GM12891 (cell line): ENCODE measurements at regions not wholly inside any gene's neighbourhood (a gene's known extent, or its start where the extent isn't known, plus 50 kb on each side); places are given as distances from the start of the nearest gene placed in this dataset.

Experiments used
- POLR2AphosphoS5 ChIP-seq: IDR thresholded peaks from 2 replicates; pipeline ENCODE4 v1.6.1; 2011; ENCODE audit warnings: low read depth, low read length, control low read depth
- SPI1 ChIP-seq: IDR thresholded peaks from 2 replicates; pipeline ENCODE4 v1.6.1; 2011; ENCODE audit warnings: low read depth, low read length, control low read depth

DNA sequence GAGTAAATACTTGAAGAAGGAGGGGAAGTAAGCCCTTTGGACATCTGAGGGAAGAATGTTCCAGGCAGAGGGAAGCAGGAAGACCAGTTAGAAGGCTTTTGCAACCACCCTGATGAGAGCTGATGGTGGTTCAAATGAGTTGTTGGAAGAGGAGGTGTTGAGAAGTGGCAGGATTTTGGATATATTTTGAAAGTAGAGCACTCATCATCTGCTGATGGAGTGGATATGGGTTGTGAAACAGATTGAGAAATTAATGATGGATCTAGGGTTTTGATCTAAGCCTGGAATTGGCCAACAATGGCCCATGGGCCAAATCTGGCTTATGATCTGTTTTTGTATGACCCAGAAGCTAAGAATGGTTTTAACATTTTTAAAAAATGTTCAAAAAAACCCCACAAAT lies 230.7 kb downstream of the NDFIP2 start:
- TF ChIP-seq POLR2AphosphoS5 = no peak
- TF ChIP-seq SPI1 = no peak
